ENCODE measurements at regions not wholly inside any gene's neighbourhood (a gene's known extent, or its start where the extent isn't known, plus 50 kb on each side); places are given as distances from the start of the nearest gene placed in this dataset.
A peak's percentile ranks its signal among the peaks of the same experiment; 100 is the strongest.

DNA sequence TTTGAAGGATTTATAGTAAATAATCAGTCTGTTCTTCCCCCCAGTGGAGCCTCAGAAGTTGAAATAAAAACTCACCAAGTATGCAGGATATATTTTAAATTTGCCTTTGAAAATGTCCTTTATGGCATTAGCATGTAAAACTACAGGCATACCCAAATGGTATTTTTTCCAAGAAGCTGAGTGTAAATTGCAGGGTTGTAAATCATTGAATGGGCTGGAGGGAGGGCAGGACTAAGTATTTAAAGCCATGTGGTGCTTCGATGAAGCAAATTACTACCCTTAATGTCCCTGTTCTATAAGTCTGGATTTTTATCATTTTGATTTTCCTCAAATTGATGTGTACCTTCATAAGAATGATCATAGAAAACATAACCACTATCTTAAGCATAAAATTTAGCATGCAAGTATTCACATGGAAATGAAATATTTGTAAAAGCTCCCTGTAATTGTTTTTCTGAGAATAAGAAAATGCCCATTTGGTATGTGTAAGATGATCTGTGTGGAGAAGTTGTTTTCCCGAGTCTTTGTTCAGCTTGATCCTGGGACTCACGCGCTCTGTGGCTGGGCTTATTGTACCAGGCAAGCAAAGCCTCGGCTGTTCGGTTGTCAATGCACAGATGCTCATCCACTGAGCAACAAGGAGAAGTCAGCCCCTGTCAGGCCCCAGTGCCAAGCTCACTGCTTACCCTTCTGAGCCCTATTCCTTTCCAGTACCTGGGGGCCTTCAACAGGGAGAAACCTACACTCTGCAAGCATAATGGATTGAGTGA lies 66.7 kb downstream of the CD164 start:
- no peak for DNase-seq (ENCODE audit: low read depth, low spot score)
- in situ Hi-C loops (cut with HindIII; ENCODE audit: low pct_unique_long_range_greater_than_20kb, low sequenced_read_pairs): no loop called here

DNA sequence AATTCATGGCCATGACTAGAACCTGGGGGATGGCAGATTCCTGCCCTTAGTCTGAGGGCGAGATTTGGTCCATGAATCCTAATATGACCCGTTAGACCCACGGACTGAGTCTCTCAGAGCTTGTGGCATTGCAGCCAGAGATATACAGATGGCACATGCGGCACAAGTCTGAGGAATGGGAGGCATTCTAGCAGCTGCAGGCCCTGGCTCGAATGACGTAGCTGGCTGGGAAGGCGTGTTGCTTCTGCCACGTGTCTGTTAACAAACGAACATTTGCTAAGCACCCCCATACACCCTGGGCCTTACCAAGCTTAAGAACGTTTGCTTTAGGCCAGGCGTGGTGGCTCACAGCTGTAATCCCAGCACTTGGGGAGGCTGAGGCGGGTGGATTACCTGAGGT lies 68.0 kb downstream of the CD164 start:
- in situ Hi-C loops (cut with HindIII; ENCODE audit: low pct_unique_long_range_greater_than_20kb, low sequenced_read_pairs): no loop called here
- no peak for DNase-seq (ENCODE audit: low read depth, low spot score)

DNA sequence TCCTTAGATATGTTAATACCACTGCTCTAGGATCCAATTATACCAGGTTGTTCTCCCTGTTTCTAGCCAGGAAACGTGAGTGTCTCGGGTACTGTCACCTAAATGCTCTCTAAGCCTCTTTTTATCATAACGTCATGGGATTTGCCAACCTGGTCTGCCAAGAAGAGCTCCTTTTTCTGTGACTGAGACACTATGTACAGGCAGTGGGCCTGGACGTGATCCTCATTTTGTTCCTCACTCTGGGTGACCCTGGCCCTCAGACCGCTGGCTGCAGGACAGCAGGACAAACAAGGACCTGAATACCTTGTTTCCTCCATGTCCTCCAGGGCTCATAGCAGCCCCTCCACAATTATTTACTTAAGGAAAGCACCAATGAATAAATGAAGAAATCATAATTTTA lies 69.1 kb downstream of the CD164 start:
- in situ Hi-C loops (cut with HindIII; ENCODE audit: low pct_unique_long_range_greater_than_20kb, low sequenced_read_pairs): no loop called here
- no peak for DNase-seq (ENCODE audit: low read depth, low spot score)

- DNase-seq (ENCODE audit: low read depth, low spot score): no peak
- in situ Hi-C loops (cut with HindIII; ENCODE audit: low pct_unique_long_range_greater_than_20kb, low sequenced_read_pairs): no loop called here
Measured at GRCh38 chr6:109311471-109311870, 70.8 kb downstream of the CD164 start.

DNA sequence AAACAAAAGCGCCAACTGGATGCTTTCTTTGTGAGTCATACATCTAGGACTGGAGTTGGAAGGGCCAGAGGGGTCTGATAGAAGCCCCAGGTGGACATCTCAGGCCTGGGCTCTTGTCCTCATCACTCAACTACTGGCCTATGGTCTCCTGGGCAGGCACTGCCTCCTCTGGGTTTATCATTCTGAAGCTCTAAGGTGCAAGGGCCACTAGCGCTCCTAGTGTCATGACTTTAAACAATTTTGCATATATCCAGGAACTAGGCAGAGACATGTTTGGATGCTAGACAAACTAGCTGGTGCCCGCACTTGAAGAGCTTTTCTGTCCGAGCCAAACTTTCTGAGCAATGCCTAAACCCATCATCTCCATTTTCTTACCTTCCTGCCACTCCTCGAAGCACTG lies 72.3 kb downstream of the CD164 start:
- DNase-seq (ENCODE audit: low read depth, low spot score): no peak
- in situ Hi-C loops (cut with HindIII; ENCODE audit: low pct_unique_long_range_greater_than_20kb, low sequenced_read_pairs): no loop called here

- in situ Hi-C loops (cut with HindIII; ENCODE audit: low pct_unique_long_range_greater_than_20kb, low sequenced_read_pairs): no loop called here
- peak; percentile 28 for DNase-seq (ENCODE audit: low read depth, low spot score)
Measured at GRCh38 chr6:109308018-109308492, 74.2 kb downstream of the CD164 start.

DNA sequence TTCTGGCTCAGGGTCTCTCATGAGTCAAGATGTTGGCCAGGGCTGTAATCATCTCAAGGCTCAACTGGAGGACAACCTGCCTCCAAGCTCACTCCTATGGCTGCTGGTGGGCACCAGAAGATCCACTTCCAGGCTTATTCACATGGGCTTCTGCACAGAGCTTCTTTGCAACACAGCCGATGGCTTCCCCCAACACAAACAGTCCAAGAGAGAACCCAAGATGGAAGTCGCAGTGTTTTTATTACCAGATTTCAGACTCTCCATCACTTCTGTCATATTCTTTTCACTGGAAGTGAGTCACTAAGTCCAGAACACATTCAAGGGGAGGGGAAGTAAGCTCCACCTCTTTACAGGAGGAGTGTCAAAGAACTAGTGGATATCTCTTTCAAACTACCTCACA lies 75.5 kb downstream of the CD164 start:
- no peak for DNase-seq (ENCODE audit: low read depth, low spot score)
- in situ Hi-C loops (cut with HindIII; ENCODE audit: low pct_unique_long_range_greater_than_20kb, low sequenced_read_pairs): no loop called here

DNA sequence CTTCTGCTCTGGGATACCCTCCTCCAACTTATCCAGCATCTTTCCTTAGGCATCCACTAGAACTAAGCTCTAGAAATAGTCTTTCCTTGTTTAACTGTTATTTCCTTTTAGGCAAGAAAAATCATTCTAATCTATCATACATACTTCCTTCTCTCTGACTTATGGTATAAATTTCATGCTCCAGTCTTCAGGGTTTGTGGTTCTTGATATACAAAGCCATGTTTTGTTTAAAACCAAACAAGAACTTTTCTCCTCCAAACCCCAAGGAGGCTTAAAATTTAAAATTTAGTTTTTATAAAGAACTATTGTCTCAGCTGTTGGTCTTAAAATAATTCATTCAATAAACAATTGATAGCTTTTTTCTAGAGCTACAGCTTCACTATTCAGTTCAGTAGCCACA lies 77.2 kb downstream of the CD164 start:
- in situ Hi-C loops (cut with HindIII; ENCODE audit: low pct_unique_long_range_greater_than_20kb, low sequenced_read_pairs): no loop called here
- peak; percentile 55 for DNase-seq (ENCODE audit: low read depth, low spot score)

DNA sequence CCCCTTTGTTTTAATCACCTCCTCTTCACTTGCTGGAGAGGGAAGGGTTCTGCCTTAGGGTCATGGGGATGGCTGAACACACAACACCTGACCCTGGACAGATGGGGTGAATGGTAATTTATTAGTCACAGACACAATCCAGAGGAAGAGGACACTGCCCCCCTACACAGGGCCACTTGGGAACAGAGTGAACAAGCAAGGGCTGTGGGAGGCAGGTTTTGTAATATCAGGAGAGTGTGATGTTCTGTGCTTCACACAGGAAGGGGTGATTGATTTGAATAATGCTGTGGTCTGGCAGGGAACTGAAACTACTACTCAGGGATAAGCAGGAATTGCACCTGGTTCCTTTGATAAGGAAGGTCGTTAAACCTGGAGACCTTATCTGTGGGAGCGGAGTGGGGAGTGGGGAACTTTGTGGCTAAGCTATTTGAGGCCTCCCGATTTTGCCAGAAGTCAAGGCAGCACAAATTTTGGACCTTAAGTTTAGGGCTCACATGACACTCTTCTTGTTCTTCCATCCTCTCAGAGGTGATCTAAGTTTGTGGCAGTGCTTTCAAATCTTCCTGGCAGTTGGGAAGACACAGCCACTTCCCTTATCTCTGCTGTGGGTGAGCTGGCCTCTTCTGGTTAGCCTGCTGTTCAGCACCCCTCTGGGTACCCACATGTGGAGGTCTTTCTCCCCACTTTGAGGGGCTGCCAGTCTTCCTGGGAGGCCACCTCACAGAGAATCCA lies 77.8 kb downstream of the CD164 start:
- in situ Hi-C loops (cut with HindIII; ENCODE audit: low pct_unique_long_range_greater_than_20kb, low sequenced_read_pairs): no loop called here
- DNase-seq (ENCODE audit: low read depth, low spot score): no peak

GRCh38 chr6:109303640-109304283 lies 78.5 kb downstream of the CD164 start:
- DNase-seq (ENCODE audit: low read depth, low spot score): no peak
- in situ Hi-C loops (cut with HindIII; ENCODE audit: low pct_unique_long_range_greater_than_20kb, low sequenced_read_pairs): no loop called here

DNA sequence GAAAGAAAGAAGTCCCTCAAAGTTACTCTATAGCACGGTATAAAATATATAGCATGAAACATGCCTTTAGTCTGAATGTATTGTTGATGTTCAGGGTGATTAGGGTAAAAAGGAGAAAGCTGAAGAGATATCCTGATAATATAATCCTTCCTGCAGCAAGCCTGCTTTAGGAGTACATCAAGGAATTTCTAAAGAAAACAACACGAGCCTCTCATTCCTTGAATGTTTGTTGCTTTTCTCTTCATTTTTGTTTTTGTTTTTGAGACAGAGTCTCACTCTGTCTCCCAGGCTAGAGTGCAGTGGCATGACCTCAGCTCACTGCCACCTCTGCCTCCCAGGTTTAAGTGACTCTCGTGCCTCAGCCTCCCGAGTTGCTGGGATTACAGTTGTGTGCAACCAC lies 79.1 kb downstream of the CD164 start:
- DNase-seq (ENCODE audit: low read depth, low spot score): no peak
- in situ Hi-C loops (cut with HindIII; ENCODE audit: low pct_unique_long_range_greater_than_20kb, low sequenced_read_pairs): no loop called here

- no peak for DNase-seq (ENCODE audit: low read depth, low spot score)
- in situ Hi-C loops (cut with HindIII; ENCODE audit: low pct_unique_long_range_greater_than_20kb, low sequenced_read_pairs): no loop called here
Measured at GRCh38 chr6:109302176-109302575, 80.1 kb downstream of the CD164 start.

GRCh38 chr6:109301418-109301817 lies 80.8 kb downstream of the CD164 start:
- in situ Hi-C loops (cut with HindIII; ENCODE audit: low pct_unique_long_range_greater_than_20kb, low sequenced_read_pairs): no loop called here
- no peak for DNase-seq (ENCODE audit: low read depth, low spot score)

DNA sequence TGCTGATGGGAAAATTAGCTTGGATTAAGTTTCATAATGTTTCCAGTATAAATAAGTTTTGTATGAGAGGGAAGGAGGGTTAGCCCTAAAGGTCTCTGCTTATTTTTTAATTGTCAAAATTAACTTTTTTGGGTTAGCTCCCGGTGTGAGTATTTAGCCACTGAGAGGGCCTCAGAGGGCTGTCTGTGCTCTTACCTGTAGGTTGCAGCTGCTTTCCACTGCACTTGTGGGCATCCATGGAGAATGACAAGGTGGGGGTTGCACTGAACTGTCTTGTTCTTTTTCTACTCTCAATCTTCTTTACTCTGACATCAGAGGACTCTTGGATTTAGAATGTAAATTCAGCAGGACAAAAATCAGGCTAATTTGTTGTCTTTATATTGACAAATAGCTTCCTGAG lies 81.4 kb downstream of the CD164 start:
- in situ Hi-C loops (cut with HindIII; ENCODE audit: low pct_unique_long_range_greater_than_20kb, low sequenced_read_pairs): no loop called here

DNA sequence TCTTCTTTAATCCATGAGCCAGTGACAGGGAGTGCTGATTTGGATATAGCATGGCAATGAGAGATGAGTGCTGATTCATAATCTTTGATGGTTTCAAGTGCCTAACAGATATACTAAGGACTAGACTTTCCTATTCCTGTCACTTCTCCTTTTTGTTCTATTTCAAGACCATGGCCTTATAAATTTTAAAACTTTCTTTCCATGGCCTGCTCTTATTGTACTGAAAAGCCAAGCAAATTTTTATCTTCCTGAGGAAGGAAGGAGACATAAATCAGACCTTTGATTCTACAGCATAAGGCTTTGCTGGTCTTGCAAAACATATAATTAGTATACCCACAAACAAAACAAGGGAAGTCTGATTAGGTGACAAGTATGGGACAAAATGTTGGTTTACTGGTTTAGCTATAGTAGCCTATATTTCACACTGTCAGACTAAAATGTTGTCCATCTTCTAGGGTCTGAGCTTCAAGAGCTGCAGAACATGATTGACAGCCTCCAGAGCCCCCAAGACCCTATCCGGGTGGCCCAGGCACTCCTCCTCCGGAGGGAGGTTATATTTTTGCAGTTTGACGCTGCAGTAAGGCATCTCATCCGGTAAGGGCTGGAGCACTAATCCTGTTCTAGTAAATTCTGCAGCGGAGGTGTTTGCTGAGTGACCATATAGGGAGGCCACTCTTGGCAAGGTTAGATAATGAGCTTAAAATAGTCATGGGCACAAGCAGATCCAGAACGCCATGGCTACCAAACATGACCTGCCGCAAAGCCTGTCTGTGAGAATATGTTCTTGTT lies 82.3 kb downstream of the CD164 start:
- no peak for DNase-seq (ENCODE audit: low read depth, low spot score)
- in situ Hi-C loops (cut with HindIII; ENCODE audit: low pct_unique_long_range_greater_than_20kb, low sequenced_read_pairs): no loop called here

More for the DNA sequence above, 81.4 kb downstream of the CD164 start:
- DNase-seq (ENCODE audit: low read depth, low spot score): no peak

DNA sequence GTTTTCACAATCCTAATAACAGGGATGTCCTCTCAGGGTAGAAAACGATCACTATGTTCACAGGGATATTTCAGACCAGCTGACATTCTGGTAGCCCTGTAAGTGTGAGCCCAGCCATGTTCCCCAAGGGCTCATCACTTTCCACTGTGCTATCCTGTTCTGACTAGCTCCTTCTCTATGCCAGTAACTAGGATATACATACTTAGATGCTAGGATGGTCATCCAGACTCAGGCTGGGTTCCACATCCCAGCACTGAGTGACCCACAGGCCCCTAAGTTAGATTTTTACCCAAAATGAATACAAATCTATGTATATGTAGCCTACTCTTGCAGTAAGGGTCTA lies 83.0 kb downstream of the CD164 start:
- in situ Hi-C loops (cut with HindIII; ENCODE audit: low pct_unique_long_range_greater_than_20kb, low sequenced_read_pairs): no loop called here
- no peak for DNase-seq (ENCODE audit: low read depth, low spot score)

DNA sequence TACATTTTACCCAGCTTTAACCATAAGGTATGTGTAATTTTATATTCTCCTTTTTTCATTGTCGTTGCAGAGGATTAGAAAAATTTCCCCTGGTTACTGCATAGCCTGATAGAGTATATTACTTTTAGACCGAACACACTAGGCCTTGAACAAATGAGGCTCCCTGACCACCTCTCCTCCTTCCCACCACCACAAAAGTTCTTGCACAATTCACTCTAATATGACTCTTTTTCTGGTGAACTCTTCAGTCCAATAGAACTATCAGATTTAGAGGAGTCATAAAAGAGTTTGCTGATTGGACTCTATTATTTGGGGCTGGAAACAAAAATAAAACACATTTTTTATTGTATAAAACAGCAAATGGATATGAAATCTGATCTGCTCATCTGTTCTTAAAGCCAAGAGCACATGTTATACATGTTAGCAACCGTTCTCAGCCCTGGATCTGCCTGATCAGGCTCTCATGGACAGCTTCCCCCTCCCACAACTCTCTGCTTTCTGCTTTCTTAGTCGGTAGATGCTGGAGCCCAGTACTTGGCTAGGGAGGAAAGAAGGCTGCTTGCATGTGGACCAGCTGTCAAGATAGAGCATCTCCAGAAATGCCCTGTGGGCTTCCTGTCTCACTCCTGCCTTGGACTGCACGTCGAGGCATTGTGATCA lies 83.5 kb downstream of the CD164 start:
- DNase-seq (ENCODE audit: low read depth, low spot score): no peak
- in situ Hi-C loops (cut with HindIII; ENCODE audit: low pct_unique_long_range_greater_than_20kb, low sequenced_read_pairs): no loop called here
